H1 (cell line): ENCODE measurements at regions not wholly inside any gene's neighbourhood (a gene's known extent, or its start where the extent isn't known, plus 50 kb on each side); places are given as distances from the start of the nearest gene placed in this dataset.

Experiments used
- EZH2 ChIP-seq: fragments of 200-600 bp; sonication (generic); IDR thresholded peaks from 2 replicates; pipeline ENCODE4 v1.7.1; 2012; ENCODE audit warnings: low read depth, mild to moderate bottlenecking, moderate library complexity, low read length, inconsistent platforms; ENCODE audit not compliant: severe bottlenecking
- JUND ChIP-seq: IDR thresholded peaks from 2 replicates; pipeline ENCODE4 v1.6.1; 2011; ENCODE audit warnings: mild to moderate bottlenecking, improper control_type of control experiment, low read length
- TCF12 ChIP-seq: IDR thresholded peaks from 2 replicates; pipeline ENCODE4 v1.6.1; 2011; ENCODE audit warnings: low read depth, mild to moderate bottlenecking, low read length

DNA sequence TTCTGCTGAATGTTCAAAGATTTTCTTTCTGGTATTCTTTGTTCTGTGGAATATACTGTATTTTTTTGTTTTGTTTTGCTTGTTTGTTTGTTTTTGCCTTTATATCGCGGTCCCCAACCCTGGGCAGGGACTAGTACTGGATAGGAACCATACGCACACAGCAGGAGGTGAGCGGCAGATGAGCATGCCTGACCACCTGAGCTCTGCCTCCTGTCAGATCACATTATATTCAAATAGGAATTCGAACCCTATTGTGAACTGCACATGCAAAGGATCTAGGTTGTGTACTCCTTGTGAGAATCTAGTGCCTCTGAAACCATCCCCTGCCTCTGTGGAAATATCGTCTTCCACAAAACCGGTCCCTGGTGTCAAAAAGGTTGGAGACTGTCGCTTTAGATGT is 83.3 kb upstream of the ANO3 start (continued):
- TF ChIP-seq EZH2 (no peak), JUND (no peak), TCF12 (no peak)
